Activated naive CD4-positive, alpha-beta T cell treated with anti-CD3 and anti-CD28 coated beads for 36 hours (primary cell): ENCODE measurements at regions not wholly inside any gene's neighbourhood (a gene's known extent, or its start where the extent isn't known, plus 50 kb on each side); places are given as distances from the start of the nearest gene placed in this dataset.

Experiments used
- CTCF ChIA-PET: fragments of 350-600 bp; sonication (Branson Sonifier 250); formaldehyde crosslinking; loops from one replicate; lab custom pipeline; 2021; ENCODE audit warnings: antibody characterized with exemption; lab: Charles Lee
- DNase-seq: peaks from one replicate; pipeline ENCODE4 v3.0.0-alpha.2; 2020
- H3K27ac Mint-ChIP-seq: one replicate; pipeline ENCODE4 v1.8.0; 2021; ENCODE audit warnings: mild to moderate bottlenecking, mixed read lengths
- H3K27me3 Mint-ChIP-seq: one replicate; pipeline ENCODE4 v1.8.0; 2021; ENCODE audit warnings: low read depth, mixed read lengths
- H3K36me3 Mint-ChIP-seq: one replicate; pipeline ENCODE4 v1.8.0; 2021; ENCODE audit warnings: low read depth, mixed read lengths
- H3K4me1 Mint-ChIP-seq: one replicate; pipeline ENCODE4 v1.8.0; 2021; ENCODE audit warnings: low read depth, mixed read lengths
- H3K4me3 Mint-ChIP-seq: one replicate; pipeline ENCODE4 v1.8.0; 2021; ENCODE audit warnings: mild to moderate bottlenecking, moderate library complexity, mixed read lengths
- H3K9me3 Mint-ChIP-seq: one replicate; pipeline ENCODE4 v1.8.0; 2021; ENCODE audit warnings: mixed read lengths
- intact Hi-C: fragments of 100-400 bp; cut with micrococcal nuclease; formaldehyde crosslinking; loops from one replicate; pipeline ENCODE4 v1.15.1; 2023

DNA sequence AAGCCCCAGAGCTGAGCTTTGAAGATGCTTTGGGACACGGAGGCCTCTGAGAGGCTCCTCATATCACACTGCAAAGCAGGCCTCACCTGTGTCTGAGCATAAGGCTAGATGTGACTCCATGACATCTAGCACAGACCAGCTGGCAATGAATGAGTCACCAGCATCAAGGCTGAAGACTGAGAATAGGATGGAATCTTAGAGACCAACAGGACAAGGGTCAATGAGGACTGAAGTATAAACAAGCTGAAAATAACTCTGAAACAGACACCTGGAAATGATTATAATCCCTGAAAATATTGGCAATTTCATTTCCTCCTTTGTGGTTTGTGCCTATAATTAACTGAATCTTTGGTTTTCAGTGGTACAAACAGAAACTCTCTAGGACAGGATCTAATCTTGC, 87.1 kb upstream of the PRPS1 start:
- no peaks in the 10 kb centered on the region for H3K9me3 Mint-ChIP-seq
- H3K4me3 Mint-ChIP-seq, result no peak overlapping the region
- no peaks in the 10 kb centered on the region for H3K36me3 Mint-ChIP-seq
- no peaks in the 10 kb centered on the region for H3K27me3 Mint-ChIP-seq
- no peaks in the 10 kb centered on the region for H3K4me1 Mint-ChIP-seq
- no peak for DNase-seq
- H3K27ac Mint-ChIP-seq, result no peak overlapping the region
- CTCF ChIA-PET, result interaction anchor here (0.6 to 0.9 kb wide), 4 partner anchors 40 to 647 kb away, joined by 3 read pairs; no protein-coding TSS in a partner anchor
- intact Hi-C loops, result no loop called here

- H3K9me3 Mint-ChIP-seq, result no peaks in the 10 kb centered on the region
- H3K36me3 Mint-ChIP-seq, result no peaks in the 10 kb centered on the region
- H3K4me3 Mint-ChIP-seq, result no peak overlapping the region
- no peaks in the 10 kb centered on the region for H3K27me3 Mint-ChIP-seq
- intact Hi-C loops, result no loop called here
- DNase-seq, result no peak
- no peak overlapping the region for H3K27ac Mint-ChIP-seq
- no peaks in the 10 kb centered on the region for H3K4me1 Mint-ChIP-seq
- CTCF ChIA-PET, result interaction anchor here (1.1 to 1.5 kb wide), 2 partner anchors 11 to 113 kb away, joined by 3 read pairs; no protein-coding TSS in a partner anchor
Observed at GRCh38 chrX:107542040-107542439, 86.3 kb upstream of the PRPS1 start.

GRCh38 chrX:107542500-107542899, 85.8 kb upstream of the PRPS1 start:
- no peaks in the 10 kb centered on the region for H3K36me3 Mint-ChIP-seq
- intact Hi-C loops, result no loop called here
- no peaks in the 10 kb centered on the region for H3K4me1 Mint-ChIP-seq
- no peaks in the 10 kb centered on the region for H3K9me3 Mint-ChIP-seq
- no peak overlapping the region for H3K27ac Mint-ChIP-seq
- no peaks in the 10 kb centered on the region for H3K27me3 Mint-ChIP-seq
- no peak for DNase-seq
- no peak overlapping the region for H3K4me3 Mint-ChIP-seq
- CTCF ChIA-PET, result interaction anchor here (1.1 to 1.5 kb wide), 2 partner anchors 11 to 112 kb away, joined by 3 read pairs; no protein-coding TSS in a partner anchor

DNA sequence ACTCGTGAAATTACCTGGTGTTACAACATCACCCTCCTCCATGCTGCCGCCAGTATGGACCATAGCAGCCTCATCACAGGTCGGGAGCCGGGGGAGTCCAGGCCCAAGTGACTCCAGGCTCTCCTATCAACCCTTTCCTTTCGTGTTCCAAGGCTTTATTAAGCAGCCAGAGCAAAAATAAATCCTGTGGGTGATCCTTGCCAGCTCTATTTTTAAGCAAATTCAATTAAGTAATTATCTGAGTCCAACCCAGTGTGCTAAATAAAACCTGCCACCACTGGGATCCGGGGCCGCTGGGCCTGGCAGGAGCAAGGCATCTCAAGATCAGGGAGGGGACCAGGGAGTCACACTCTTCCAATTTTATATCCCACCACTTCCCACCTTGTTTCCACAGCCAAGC, 80.7 kb upstream of the PRPS1 start:
- no peak for DNase-seq
- no peaks in the 10 kb centered on the region for H3K36me3 Mint-ChIP-seq
- no peak overlapping the region for H3K27ac Mint-ChIP-seq
- CTCF ChIA-PET, result no interaction called here
- no peaks in the 10 kb centered on the region for H3K27me3 Mint-ChIP-seq
- intact Hi-C loops, result no loop called here
- H3K4me1 Mint-ChIP-seq, result peaks cover 16% of the 10 kb centered on the region
- H3K4me3 Mint-ChIP-seq, result no peak overlapping the region
- no peaks in the 10 kb centered on the region for H3K9me3 Mint-ChIP-seq

GRCh38 chrX:107548775-107549174, 79.5 kb upstream of the PRPS1 start:
- H3K9me3 Mint-ChIP-seq, result no peaks in the 10 kb centered on the region
- H3K27me3 Mint-ChIP-seq, result no peaks in the 10 kb centered on the region
- peaks cover 16% of the 10 kb centered on the region for H3K4me1 Mint-ChIP-seq
- no peak for DNase-seq
- no peak overlapping the region for H3K27ac Mint-ChIP-seq
- no peak overlapping the region for H3K4me3 Mint-ChIP-seq
- intact Hi-C loops, result no loop called here
- no peaks in the 10 kb centered on the region for H3K36me3 Mint-ChIP-seq
- CTCF ChIA-PET, result no interaction called here

GRCh38 chrX:107549504-107549903, 78.8 kb upstream of the PRPS1 start:
- intact Hi-C loops, result no loop called here
- Mint-ChIP-seq H3K9me3 (no peaks in the 10 kb centered on the region), H3K36me3 (no peaks in the 10 kb centered on the region), H3K4me1 (peaks cover 16% of the 10 kb centered on the region), H3K27ac (no peak overlapping the region), H3K4me3 (no peak overlapping the region), H3K27me3 (no peaks in the 10 kb centered on the region)
- CTCF ChIA-PET, result no interaction called here
- DNase-seq, result no peak

DNA sequence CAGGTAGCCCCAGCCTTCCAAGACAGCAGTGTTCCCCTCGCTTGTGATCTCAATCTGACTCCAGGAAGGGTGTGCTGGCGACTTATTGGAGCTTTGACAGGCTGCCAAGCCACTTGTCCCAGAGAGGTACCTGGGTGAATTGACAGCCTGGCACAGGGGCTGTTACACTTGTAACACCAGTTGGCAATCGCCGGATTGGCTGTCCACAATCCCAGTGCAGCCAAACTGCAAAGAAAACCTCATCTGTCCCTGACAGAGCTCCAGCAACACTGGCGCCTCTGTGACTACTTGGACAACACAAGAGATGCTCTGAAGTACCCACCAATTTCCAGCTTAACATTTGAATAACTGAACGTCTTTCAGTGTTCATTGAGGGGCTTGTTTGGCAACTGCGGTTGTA, 76.8 kb upstream of the PRPS1 start:
- Mint-ChIP-seq H3K4me1 (peaks cover 16% of the 10 kb centered on the region), H3K4me3 (no peak overlapping the region), H3K27me3 (no peaks in the 10 kb centered on the region), H3K9me3 (no peaks in the 10 kb centered on the region), H3K27ac (no peak overlapping the region), H3K36me3 (no peaks in the 10 kb centered on the region)
- intact Hi-C loops, result no loop called here
- CTCF ChIA-PET, result no interaction called here
- DNase-seq, result no peak

GRCh38 chrX:107552930-107553329, 75.4 kb upstream of the PRPS1 start:
- H3K4me1 Mint-ChIP-seq, result peaks cover 19% of the 10 kb centered on the region
- intact Hi-C loops, result no loop called here
- no peaks in the 10 kb centered on the region for H3K9me3 Mint-ChIP-seq
- CTCF ChIA-PET, result no interaction called here
- no peak for DNase-seq
- H3K27me3 Mint-ChIP-seq, result no peaks in the 10 kb centered on the region
- H3K36me3 Mint-ChIP-seq, result no peaks in the 10 kb centered on the region
- no peak overlapping the region for H3K27ac Mint-ChIP-seq
- no peak overlapping the region for H3K4me3 Mint-ChIP-seq

DNA sequence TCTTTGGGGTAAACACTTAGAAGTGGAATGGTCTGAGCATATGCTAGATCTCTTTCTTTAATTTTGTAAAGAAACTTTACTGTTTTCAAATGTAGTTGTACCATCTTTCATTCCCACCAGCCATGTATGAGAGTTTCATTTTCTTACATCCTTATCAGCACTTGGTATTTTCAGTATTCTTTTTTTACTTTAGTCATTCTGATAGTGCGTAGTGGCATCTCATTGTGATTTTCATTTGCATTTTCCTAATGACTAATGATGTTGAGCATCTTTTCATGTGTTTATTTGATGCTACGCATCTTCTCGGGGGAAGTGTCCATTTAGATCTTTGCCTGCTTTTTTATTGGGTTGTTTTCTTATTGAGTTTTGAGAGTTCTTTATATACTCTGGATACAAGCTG, 71.3 kb upstream of the PRPS1 start:
- H3K4me3 Mint-ChIP-seq, result no peak overlapping the region
- no peaks in the 10 kb centered on the region for H3K9me3 Mint-ChIP-seq
- H3K27me3 Mint-ChIP-seq, result no peaks in the 10 kb centered on the region
- intact Hi-C loops, result no loop called here
- CTCF ChIA-PET, result interaction anchor here (0.6 kb wide), 1 partner anchor 108 kb away, joined by 4 read pairs; no protein-coding TSS in a partner anchor
- H3K4me1 Mint-ChIP-seq, result peaks cover 3% of the 10 kb centered on the region
- no peaks in the 10 kb centered on the region for H3K36me3 Mint-ChIP-seq
- no peak for DNase-seq
- H3K27ac Mint-ChIP-seq, result no peak overlapping the region

GRCh38 chrX:107559506-107559905, 68.8 kb upstream of the PRPS1 start:
- CTCF ChIA-PET, result no interaction called here
- Mint-ChIP-seq H3K27me3 (no peaks in the 10 kb centered on the region), H3K4me3 (no peak overlapping the region), H3K27ac (no peak overlapping the region), H3K4me1 (peaks cover 3% of the 10 kb centered on the region), H3K9me3 (no peaks in the 10 kb centered on the region), H3K36me3 (no peaks in the 10 kb centered on the region)
- intact Hi-C loops, result no loop called here
- no peak for DNase-seq

GRCh38 chrX:107560041-107560440, 68.3 kb upstream of the PRPS1 start:
- peaks cover 3% of the 10 kb centered on the region for H3K4me1 Mint-ChIP-seq
- CTCF ChIA-PET, result no interaction called here
- no peaks in the 10 kb centered on the region for H3K27me3 Mint-ChIP-seq
- DNase-seq, result no peak
- H3K9me3 Mint-ChIP-seq, result no peaks in the 10 kb centered on the region
- no peak overlapping the region for H3K27ac Mint-ChIP-seq
- H3K36me3 Mint-ChIP-seq, result no peaks in the 10 kb centered on the region
- H3K4me3 Mint-ChIP-seq, result no peak overlapping the region
- intact Hi-C loops, result no loop called here

- peaks cover 3% of the 10 kb centered on the region for H3K4me1 Mint-ChIP-seq
- no peaks in the 10 kb centered on the region for H3K9me3 Mint-ChIP-seq
- CTCF ChIA-PET, result interaction anchor here (0.6 kb wide), 1 partner anchor 415 kb away, joined by 3 read pairs; no protein-coding TSS in a partner anchor
- H3K27me3 Mint-ChIP-seq, result no peaks in the 10 kb centered on the region
- no peak for DNase-seq
- H3K4me3 Mint-ChIP-seq, result no peak overlapping the region
- no peaks in the 10 kb centered on the region for H3K36me3 Mint-ChIP-seq
- intact Hi-C loops, result no loop called here
- H3K27ac Mint-ChIP-seq, result no peak overlapping the region
Observed at GRCh38 chrX:107560980-107561379, 67.3 kb upstream of the PRPS1 start.

GRCh38 chrX:107561468-107562215, 66.7 kb upstream of the PRPS1 start:
- intact Hi-C loops, result no loop called here
- H3K9me3 Mint-ChIP-seq, result no peaks in the 10 kb centered on the region
- H3K27me3 Mint-ChIP-seq, result no peaks in the 10 kb centered on the region
- no peak overlapping the region for H3K27ac Mint-ChIP-seq
- H3K4me3 Mint-ChIP-seq, result no peak overlapping the region
- no peak for DNase-seq
- H3K36me3 Mint-ChIP-seq, result no peaks in the 10 kb centered on the region
- CTCF ChIA-PET, result interaction anchor here (0.6 kb wide), 1 partner anchor 414 kb away, joined by 3 read pairs; no protein-coding TSS in a partner anchor
- peaks cover 3% of the 10 kb centered on the region for H3K4me1 Mint-ChIP-seq
